Dendritic cell treated with granulocyte-macrophage colony-stimulating factor and Interleukin-4, amounts not matched to agents 40 ng/mL and 50 ng/mL, for 4 days (primary cell): ENCODE measurements at regions not wholly inside any gene's neighbourhood (a gene's known extent, or its start where the extent isn't known, plus 50 kb on each side); places are given as distances from the start of the nearest gene placed in this dataset.

ENCODE experiments used
- H3K27ac Mint-ChIP-seq: one replicate; pipeline ENCODE4 v1.8.0; 2022; ENCODE audit warnings: mild to moderate bottlenecking, mixed read lengths
- H3K27me3 Mint-ChIP-seq: one replicate; pipeline ENCODE4 v1.8.0; 2022; ENCODE audit warnings: mild to moderate bottlenecking, mixed read lengths
- H3K36me3 Mint-ChIP-seq: one replicate; pipeline ENCODE4 v1.8.0; 2022; ENCODE audit warnings: low read depth, mixed read lengths
- H3K4me1 Mint-ChIP-seq: one replicate; pipeline ENCODE4 v1.8.0; 2022; ENCODE audit warnings: low read depth, mixed read lengths
- H3K4me3 Mint-ChIP-seq: one replicate; pipeline ENCODE4 v1.8.0; 2022; ENCODE audit warnings: mild to moderate bottlenecking, moderate library complexity, mixed read lengths
- H3K9me3 Mint-ChIP-seq: one replicate; pipeline ENCODE4 v1.8.0; 2022; ENCODE audit warnings: mixed read lengths
- intact Hi-C: fragments of 100-400 bp; cut with micrococcal nuclease; formaldehyde crosslinking; loops from one replicate; pipeline ENCODE4 v1.15.0; 2022

DNA sequence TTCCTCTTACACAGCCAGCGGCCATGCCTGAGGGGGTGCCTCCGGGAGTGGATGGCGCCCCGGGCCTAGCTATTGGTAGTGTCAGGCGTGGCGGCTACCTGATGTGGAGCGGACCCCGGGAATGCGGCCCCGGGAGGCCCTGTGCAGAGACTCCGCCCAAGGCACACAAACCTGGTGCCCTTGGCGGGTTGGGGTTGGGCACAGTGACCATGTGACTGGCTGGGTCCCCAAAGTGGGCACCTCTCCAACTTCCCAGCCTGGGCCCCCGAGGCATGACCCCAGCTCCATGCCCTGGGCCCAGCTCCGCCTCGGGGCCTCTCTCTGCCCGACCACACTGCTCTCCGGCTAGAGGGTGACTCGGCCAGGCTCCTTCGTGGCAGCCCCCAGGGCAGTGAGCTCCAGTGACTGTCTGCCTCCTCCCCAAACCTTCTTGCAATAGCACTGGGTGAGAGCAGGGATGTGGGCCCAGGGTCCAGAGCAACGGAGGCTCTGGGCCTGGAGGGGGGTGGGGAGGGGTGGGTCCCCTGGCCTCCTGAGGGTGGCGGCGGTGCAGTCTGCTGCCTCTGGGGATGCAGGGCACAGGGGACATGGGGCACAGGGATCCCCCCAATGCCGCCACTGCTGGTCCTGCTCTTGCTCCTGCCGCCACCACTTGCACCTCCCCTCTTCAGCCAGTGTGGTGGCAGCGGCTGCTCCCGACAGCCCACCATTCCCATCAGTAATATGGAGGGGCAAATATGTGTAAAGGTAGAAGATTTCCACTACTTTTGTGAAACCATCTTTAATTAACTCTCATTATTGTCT is 942.9 kb upstream of the EPHA7 start:
- Mint-ChIP-seq H3K4me1 (no peaks in the 10 kb centered on the region), H3K9me3 (no peaks in the 10 kb centered on the region), H3K27ac (no peak overlapping the region), H3K36me3 (no peaks in the 10 kb centered on the region), H3K4me3 (no peak overlapping the region), H3K27me3 (no peaks in the 10 kb centered on the region)
- intact Hi-C loops = no loop called here

DNA sequence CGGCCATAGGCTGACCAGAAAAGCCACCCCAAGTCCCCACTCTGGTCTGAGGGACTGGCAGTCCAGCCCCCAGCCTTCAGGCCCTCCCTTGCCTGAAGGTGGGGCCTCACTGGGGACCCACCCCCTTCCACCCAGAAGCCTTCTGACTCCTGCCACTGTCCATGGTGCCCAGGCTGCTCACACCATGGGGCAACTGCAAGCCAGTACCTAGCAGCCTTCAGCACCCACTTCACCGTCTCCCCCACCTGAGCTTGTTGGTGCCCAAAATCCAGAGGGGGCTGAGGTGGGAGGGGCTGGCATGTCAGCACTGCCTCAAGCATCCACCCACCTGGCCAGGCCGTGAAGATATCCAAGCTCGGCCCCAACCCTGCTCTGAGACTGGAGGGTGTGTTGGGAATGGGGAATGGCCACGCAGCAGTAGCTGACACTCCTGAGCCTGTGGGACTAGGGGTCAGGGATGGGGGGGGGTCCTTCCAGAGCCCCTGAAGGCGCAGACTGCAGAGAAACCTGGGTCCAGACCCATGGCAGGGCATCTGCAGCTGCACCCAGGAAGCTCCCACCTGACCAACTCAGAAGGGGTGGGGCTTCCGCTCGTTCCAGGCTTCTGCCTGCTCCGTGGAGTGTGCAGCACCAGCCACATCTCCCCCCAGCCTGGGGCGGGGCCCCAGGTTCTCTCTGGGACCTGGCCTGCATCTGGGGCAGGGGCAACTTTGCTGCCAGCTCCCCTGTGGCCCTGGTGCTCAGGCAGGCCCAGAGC is 942.1 kb upstream of the EPHA7 start:
- no peaks in the 10 kb centered on the region for H3K4me1 Mint-ChIP-seq
- no peak overlapping the region for H3K27ac Mint-ChIP-seq
- no peaks in the 10 kb centered on the region for H3K27me3 Mint-ChIP-seq
- intact Hi-C loops = no loop called here
- H3K9me3 Mint-ChIP-seq = no peaks in the 10 kb centered on the region
- H3K36me3 Mint-ChIP-seq = no peaks in the 10 kb centered on the region
- no peak overlapping the region for H3K4me3 Mint-ChIP-seq

DNA sequence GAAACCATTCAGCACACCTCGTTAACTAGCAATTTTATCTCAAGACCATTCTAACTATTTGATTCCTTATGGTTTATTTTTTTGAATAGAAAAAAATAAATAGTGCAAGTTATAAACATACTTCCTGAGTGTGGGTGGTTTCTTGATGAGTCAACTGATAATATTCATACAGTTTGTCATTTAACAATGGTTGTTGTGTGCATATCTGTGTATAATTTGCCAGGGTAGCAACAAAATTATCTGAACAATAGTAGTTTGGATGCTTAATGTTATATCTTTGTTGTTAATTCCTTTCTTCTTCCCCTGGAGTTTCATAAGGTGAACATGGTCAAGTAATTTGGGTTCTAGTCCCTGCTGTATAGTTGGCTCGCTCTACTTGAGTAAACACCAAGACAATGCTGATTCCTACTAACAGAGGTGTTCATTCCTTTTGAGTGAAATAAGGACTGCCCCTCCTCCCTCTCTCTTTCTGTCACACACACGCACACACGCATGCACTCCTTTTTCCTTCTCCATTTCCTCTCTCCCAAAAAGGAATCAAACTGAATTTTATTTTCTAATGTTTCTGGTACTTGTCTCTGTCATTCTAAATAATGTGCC is 938.1 kb upstream of the EPHA7 start:
- Mint-ChIP-seq H3K27me3 (no peaks in the 10 kb centered on the region), H3K4me3 (no peak overlapping the region), H3K4me1 (no peaks in the 10 kb centered on the region), H3K36me3 (no peaks in the 10 kb centered on the region), H3K9me3 (no peaks in the 10 kb centered on the region), H3K27ac (no peak overlapping the region)
- intact Hi-C loops = no loop called here

DNA sequence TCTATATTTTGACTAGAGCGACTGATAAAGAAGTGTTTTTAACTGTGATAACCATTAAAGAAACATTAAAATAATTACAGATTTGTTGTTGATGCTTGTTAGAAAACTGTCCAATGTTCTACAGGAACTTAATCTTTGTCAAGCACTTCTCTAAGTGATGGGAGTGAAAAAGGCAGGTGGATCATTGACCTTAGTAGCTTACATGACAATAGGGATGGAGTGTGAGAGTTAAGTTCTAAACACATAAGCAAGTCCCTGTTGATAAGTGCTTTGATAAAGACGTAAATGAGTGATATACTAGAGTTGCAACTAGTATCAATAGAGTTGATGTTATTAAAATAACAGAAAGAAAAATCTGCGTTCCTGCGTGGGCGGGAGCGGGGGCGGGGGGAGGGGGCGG is 931.5 kb upstream of the EPHA7 start:
- Mint-ChIP-seq H3K36me3 (no peaks in the 10 kb centered on the region), H3K27ac (no peak overlapping the region), H3K9me3 (no peaks in the 10 kb centered on the region), H3K27me3 (no peaks in the 10 kb centered on the region), H3K4me1 (no peaks in the 10 kb centered on the region), H3K4me3 (no peak overlapping the region)
- intact Hi-C loops = no loop called here

DNA sequence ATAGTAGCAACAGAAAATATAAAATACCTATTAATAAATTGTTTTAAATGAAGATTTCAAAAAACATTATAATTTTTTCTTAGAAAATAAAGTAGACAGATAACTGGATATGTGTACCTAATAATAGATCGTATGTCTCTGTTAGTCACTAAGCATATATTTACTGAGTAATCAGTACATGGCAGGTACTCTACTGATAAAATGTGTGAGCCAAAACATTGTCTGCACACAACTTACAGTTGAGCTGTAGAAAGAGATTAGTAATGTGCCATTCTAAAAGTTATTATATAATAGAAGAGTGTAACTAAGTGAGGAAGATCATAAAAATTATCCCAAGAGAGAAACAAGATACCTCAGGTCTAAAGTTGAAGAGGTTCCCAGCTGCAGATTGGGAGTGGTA is 929.9 kb upstream of the EPHA7 start:
- intact Hi-C loops = no loop called here
- H3K4me3 Mint-ChIP-seq = no peak overlapping the region
- H3K36me3 Mint-ChIP-seq = no peaks in the 10 kb centered on the region
- no peaks in the 10 kb centered on the region for H3K27me3 Mint-ChIP-seq
- H3K27ac Mint-ChIP-seq = no peak overlapping the region
- no peaks in the 10 kb centered on the region for H3K4me1 Mint-ChIP-seq
- no peaks in the 10 kb centered on the region for H3K9me3 Mint-ChIP-seq

DNA sequence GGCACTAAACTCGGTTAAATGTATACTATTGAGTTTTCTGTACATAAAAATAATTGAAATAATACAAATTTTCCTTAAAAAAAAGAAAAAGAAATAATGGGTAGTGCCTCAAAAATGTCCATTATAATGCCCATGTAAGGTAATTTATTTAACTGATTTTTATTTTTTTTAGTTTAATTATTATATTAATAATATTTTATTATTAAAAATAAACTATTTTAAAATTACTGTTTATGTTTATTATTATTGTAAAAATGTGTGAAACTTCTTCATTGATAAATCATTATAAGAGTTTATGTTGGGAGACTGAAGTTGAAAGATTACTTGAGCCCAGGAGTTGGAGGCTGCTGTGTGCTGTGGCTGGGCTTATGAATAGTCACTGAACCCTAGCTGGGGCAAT is 925.5 kb upstream of the EPHA7 start:
- intact Hi-C loops = no loop called here
- Mint-ChIP-seq H3K27ac (no peak overlapping the region), H3K4me1 (no peaks in the 10 kb centered on the region), H3K9me3 (peaks cover 8% of the 10 kb centered on the region), H3K36me3 (no peaks in the 10 kb centered on the region), H3K4me3 (no peak overlapping the region), H3K27me3 (no peaks in the 10 kb centered on the region)

DNA sequence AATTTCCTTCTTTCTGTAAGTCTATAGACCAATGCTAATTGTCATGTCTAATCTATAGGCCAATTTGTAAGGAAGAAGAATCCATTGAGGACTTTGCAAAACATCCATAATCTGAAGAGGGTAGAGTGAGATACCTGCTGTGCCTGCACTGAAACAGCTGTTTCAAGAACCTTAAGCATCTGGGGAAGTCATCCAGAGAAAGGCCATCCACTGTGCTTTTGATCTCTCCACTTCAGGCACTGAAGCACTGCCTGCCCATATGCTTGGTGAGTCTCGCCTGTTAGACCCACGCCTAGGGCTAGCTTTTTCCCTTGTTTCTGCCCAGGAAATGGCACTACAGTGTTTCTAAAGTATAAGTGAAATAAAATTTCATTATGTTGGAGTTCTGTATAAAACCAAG is 921.8 kb upstream of the EPHA7 start:
- intact Hi-C loops = no loop called here
- no peak overlapping the region for H3K4me3 Mint-ChIP-seq
- H3K27me3 Mint-ChIP-seq = no peaks in the 10 kb centered on the region
- no peaks in the 10 kb centered on the region for H3K4me1 Mint-ChIP-seq
- no peaks in the 10 kb centered on the region for H3K36me3 Mint-ChIP-seq
- H3K27ac Mint-ChIP-seq = no peak overlapping the region
- H3K9me3 Mint-ChIP-seq = peaks cover 8% of the 10 kb centered on the region

DNA sequence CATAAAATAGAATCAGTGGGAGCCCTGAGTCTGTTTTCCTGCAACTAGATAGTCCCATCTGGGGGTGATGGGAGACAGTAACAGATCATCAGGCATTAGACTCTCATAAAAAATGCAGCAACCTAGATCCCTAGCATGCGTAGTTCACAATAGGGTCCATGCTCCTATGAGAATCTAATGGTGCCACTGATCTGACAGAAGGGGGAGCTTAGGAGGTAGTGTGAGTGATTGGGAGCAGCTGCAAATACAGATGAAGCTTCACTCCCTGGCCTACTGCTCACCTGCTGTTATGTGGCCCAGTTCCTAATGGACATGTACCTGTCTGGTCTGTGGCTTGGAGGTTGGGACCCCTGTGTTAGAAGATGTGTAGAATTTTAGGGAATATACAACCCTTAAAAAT is 904.5 kb upstream of the EPHA7 start:
- H3K4me1 Mint-ChIP-seq = no peaks in the 10 kb centered on the region
- intact Hi-C loops = no loop called here
- H3K9me3 Mint-ChIP-seq = peaks cover 6% of the 10 kb centered on the region
- H3K27ac Mint-ChIP-seq = no peak overlapping the region
- H3K27me3 Mint-ChIP-seq = no peaks in the 10 kb centered on the region
- no peak overlapping the region for H3K4me3 Mint-ChIP-seq
- no peaks in the 10 kb centered on the region for H3K36me3 Mint-ChIP-seq

DNA sequence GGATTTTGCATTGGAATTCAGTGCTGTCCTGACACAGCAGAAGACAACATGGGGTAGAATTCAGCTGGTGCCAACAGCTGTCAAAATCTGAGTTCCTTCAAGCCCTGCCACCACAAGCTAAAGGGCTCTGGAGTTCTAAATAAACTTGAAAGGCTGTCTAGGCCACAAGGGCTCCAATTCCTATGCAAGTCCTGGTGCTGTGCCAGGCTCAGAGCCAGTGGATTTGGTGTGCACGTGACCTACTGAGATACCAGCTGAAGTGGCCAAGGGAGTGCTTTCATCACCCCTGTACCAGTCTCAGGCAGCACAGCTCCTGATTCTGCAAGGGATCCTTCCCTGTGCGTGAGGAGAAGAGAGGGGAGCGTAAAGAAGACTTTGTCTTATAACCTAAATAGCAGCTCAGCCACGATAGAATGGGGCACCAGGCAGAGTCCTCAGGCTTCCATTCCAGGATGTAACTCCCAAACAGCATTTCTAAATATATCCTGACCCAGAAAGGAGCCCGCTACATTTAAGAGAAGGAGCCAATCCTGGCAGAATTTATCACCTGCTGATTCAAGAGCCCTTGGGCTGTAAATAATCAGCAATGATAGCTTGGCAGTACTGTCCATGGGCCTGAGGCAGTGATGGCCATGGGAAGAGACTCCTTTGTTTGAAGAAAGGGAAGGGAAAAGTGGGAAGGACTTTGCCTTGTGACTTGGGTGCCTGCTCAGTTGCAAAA is 881.2 kb upstream of the EPHA7 start:
- intact Hi-C loops = no loop called here
- Mint-ChIP-seq H3K27me3 (no peaks in the 10 kb centered on the region), H3K4me1 (no peaks in the 10 kb centered on the region), H3K27ac (no peak overlapping the region), H3K36me3 (no peaks in the 10 kb centered on the region), H3K9me3 (no peaks in the 10 kb centered on the region), H3K4me3 (no peak overlapping the region)

DNA sequence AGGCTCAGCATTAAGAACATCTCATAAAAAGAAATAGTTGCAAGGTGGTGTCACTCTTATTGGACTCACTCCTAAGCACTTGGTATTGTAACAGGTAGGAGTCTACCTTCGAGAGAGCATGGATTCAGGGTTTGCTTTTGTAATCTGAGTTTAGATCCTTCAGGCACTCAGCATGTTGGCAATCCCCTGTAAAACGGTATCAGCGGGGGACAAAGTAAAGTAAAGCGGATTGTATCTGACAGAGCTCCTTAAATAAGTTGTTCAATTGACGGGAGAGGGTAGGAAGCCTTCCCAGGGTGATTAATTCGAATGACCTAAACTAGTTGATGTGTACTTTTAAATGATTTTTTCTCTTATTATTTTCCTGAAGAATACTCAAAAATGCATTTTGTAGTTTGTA is 869.8 kb upstream of the EPHA7 start:
- Mint-ChIP-seq H3K27ac (no peak overlapping the region), H3K36me3 (no peaks in the 10 kb centered on the region), H3K9me3 (peaks cover under 1% of the 10 kb centered on the region), H3K27me3 (no peaks in the 10 kb centered on the region), H3K4me1 (no peaks in the 10 kb centered on the region), H3K4me3 (no peak overlapping the region)
- intact Hi-C loops = no loop called here

DNA sequence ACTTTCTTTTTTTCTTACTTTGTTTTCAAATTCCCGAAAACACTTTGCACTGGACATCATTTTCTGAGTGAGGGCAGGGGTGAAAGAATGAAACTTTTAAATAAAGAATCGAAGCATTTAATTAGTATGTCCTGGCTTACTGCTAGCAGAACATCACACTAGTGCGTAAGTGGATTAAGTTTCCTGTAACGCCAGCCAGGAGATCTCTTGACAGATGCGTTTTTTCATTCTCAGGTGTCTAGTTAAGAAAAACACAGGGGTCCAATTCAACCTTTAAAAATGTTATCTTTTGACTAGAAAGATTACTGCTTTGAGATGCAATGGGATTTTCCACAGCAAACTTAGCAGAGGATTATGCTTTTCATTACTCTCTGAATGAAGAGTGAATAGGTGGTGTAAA is 858.8 kb upstream of the EPHA7 start:
- H3K4me3 Mint-ChIP-seq = no peak overlapping the region
- no peak overlapping the region for H3K27ac Mint-ChIP-seq
- intact Hi-C loops = no loop called here
- no peaks in the 10 kb centered on the region for H3K36me3 Mint-ChIP-seq
- H3K9me3 Mint-ChIP-seq = no peaks in the 10 kb centered on the region
- H3K4me1 Mint-ChIP-seq = no peaks in the 10 kb centered on the region
- no peaks in the 10 kb centered on the region for H3K27me3 Mint-ChIP-seq

DNA sequence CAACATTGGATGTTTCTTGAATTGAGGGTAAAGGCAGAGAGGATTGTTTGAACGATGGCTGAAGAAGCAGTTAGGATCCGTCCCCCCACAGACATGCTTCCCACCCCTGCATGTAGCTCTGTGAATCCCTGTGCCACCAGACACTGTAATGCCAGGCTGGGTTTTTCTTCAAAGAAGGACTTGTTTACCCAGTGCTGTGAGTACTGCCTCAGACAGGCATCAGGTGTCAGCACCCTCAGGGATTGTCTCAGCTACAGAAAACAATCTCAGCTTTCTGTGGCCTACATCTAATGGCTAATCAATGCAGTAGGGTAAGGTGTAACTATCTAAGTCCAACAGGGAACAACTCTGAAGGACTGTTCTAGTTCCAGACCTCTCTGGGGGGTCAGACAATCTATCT is 853.0 kb upstream of the EPHA7 start:
- Mint-ChIP-seq H3K27ac (no peak overlapping the region), H3K36me3 (no peaks in the 10 kb centered on the region), H3K27me3 (no peaks in the 10 kb centered on the region), H3K4me3 (no peak overlapping the region), H3K9me3 (no peaks in the 10 kb centered on the region), H3K4me1 (no peaks in the 10 kb centered on the region)
- intact Hi-C loops = no loop called here

DNA sequence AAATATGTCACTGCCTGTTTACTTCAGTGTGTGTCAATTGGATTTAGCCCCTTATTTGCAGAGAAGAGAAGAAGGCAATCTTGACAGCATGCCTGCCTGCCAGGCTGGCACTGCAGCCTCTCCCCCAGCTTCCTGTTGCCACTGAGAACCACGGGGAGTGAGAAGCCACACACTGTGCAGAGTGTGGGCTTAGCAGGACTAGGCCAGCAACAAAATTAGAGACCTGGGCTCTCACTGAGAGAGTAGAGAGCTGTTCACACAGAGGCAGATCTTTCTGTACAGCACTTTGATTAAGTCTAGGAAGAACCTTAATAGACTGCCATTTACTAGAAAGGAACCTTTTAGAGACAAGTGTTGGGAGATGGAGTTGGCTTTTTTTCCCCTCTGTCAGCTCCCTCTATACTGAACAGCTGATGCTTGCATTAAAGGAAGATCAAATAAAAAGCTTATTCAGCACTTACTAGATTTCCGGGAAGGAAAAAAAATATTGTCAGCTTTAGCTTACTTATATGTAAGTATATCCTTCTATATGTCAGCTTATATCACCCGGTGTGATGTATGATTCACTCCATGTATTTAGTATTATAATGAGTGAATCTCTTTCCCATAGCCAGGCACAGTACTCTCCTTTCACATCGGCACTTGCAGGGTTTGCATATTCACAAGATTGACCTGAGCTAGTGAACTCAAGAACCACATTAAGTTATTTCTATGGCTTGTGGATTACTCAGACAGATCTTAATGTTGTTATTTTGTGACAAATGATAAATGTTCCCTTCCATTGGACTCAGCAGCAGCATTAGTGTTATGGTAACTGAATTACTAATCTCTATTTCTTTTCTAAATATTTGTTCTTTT is 851.0 kb upstream of the EPHA7 start:
- peaks cover 12% of the 10 kb centered on the region for H3K9me3 Mint-ChIP-seq
- intact Hi-C loops = no loop called here

More for the DNA sequence above, 851.0 kb upstream of the EPHA7 start:
- H3K27me3 Mint-ChIP-seq = no peaks in the 10 kb centered on the region
- no peaks in the 10 kb centered on the region for H3K4me1 Mint-ChIP-seq
- H3K27ac Mint-ChIP-seq = no peak overlapping the region
- no peaks in the 10 kb centered on the region for H3K36me3 Mint-ChIP-seq
- no peak overlapping the region for H3K4me3 Mint-ChIP-seq
